Prostate gland (tissue), 2 donors: ENCODE measurements at regions not wholly inside any gene's neighbourhood (a gene's known extent, or its start where the extent isn't known, plus 50 kb on each side); places are given as distances from the start of the nearest gene placed in this dataset.
"Not testable (repeated sequence)": the region's sequence is repeated elsewhere in the genome, so short reads cannot be mapped to it uniquely, and the experiment has no call there.

Experiments used
- POLR2A ChIP-seq: fragments of 450-650 bp; IDR thresholded peaks from one replicate; pipeline ENCODE4 v1.6.1; 2016; ENCODE audit warnings: antibody characterized with exemption, mild to moderate bottlenecking
- POLR2AphosphoS5 ChIP-seq: sonication (generic); formaldehyde crosslinking; IDR thresholded peaks from one replicate; pipeline ENCODE4 v1.6.1; 2017; ENCODE audit warnings: antibody characterized with exemption
- TF ChIP-seq, protein P1 (sequence below), 4 experiments: fragments of 200-600 bp in 2 of 4; fragments of 450-650 bp in 2 of 4; sonication (generic) in 2 of 4; IDR thresholded peaks; 1 replicate in 3 of 4; 2 replicates in 1 of 4; pipeline ENCODE4 v1.5.1; 2016 to 2019; ENCODE audit warnings: antibody characterized with exemption in 4 of 4, mild to moderate bottlenecking in 2 of 4, moderate library complexity in 2 of 4

- TF ChIP-seq, protein P1, sequence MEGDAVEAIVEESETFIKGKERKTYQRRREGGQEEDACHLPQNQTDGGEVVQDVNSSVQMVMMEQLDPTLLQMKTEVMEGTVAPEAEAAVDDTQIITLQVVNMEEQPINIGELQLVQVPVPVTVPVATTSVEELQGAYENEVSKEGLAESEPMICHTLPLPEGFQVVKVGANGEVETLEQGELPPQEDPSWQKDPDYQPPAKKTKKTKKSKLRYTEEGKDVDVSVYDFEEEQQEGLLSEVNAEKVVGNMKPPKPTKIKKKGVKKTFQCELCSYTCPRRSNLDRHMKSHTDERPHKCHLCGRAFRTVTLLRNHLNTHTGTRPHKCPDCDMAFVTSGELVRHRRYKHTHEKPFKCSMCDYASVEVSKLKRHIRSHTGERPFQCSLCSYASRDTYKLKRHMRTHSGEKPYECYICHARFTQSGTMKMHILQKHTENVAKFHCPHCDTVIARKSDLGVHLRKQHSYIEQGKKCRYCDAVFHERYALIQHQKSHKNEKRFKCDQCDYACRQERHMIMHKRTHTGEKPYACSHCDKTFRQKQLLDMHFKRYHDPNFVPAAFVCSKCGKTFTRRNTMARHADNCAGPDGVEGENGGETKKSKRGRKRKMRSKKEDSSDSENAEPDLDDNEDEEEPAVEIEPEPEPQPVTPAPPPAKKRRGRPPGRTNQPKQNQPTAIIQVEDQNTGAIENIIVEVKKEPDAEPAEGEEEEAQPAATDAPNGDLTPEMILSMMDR (IDR thresholded peaks at IDR 0.05): not testable (repeated sequence)
- TF ChIP-seq POLR2AphosphoS5, POLR2A: not testable (repeated sequence)
These were observed 122.2 kb upstream of the DEFB108B start for GRCh38 chr11:71710701-71711385.
